ENCODE measurements at regions not wholly inside any gene's neighbourhood (a gene's known extent, or its start where the extent isn't known, plus 50 kb on each side); places are given as distances from the start of the nearest gene placed in this dataset.

GRCh38 chr20:63080411-63080810 lies 73.6 kb upstream of the BHLHE23 start:
- intact Hi-C loops (cut with DNase I) = no loop called here
- DNase-seq (ENCODE audit: low spot score) = no peak

- DNase-seq (ENCODE audit: low spot score) = no peak
- intact Hi-C loops (cut with DNase I) = no loop called here
Observed at GRCh38 chr20:63079971-63080370, 73.2 kb upstream of the BHLHE23 start.

- intact Hi-C loops (cut with DNase I) = no loop called here
- DNase-seq (ENCODE audit: low spot score) = no peak
Observed at GRCh38 chr20:63077705-63078104, 70.9 kb upstream of the BHLHE23 start.

GRCh38 chr20:63076421-63076820 lies 69.7 kb upstream of the BHLHE23 start:
- intact Hi-C loops (cut with DNase I) = no loop called here
- DNase-seq (ENCODE audit: low spot score) = no peak

- intact Hi-C loops (cut with DNase I) = no loop called here
- no peak for DNase-seq (ENCODE audit: low spot score)
Observed at GRCh38 chr20:63074631-63075030, 67.9 kb upstream of the BHLHE23 start.

- DNase-seq (ENCODE audit: low spot score) = no peak
- intact Hi-C loops (cut with DNase I) = no loop called here
Observed at GRCh38 chr20:63074182-63074581, 67.4 kb upstream of the BHLHE23 start.

GRCh38 chr20:63073738-63074065 lies 66.9 kb upstream of the BHLHE23 start:
- intact Hi-C loops (cut with DNase I) = no loop called here

GRCh38 chr20:63072991-63073737 lies 66.4 kb upstream of the BHLHE23 start:
- DNase-seq (ENCODE audit: low spot score) = no peak

More at GRCh38 chr20:63073738-63074065, 66.9 kb upstream of the BHLHE23 start:
- DNase-seq (ENCODE audit: low spot score) = no peak

GRCh38 chr20:63072231-63072791 lies 65.5 kb upstream of the BHLHE23 start:
- DNase-seq (ENCODE audit: low spot score) = no peak
- intact Hi-C loops (cut with DNase I) = no loop called here

More at GRCh38 chr20:63072991-63073737, 66.4 kb upstream of the BHLHE23 start:
- intact Hi-C loops (cut with DNase I) = no loop called here

GRCh38 chr20:63071541-63072181 lies 64.9 kb upstream of the BHLHE23 start:
- intact Hi-C loops (cut with DNase I) = no loop called here
- no peak for DNase-seq (ENCODE audit: low spot score)

GRCh38 chr20:63070771-63071540 lies 64.2 kb upstream of the BHLHE23 start:
- intact Hi-C loops (cut with DNase I) = no loop called here
- DNase-seq (ENCODE audit: low spot score) = no peak

GRCh38 chr20:63070301-63070625 lies 63.5 kb upstream of the BHLHE23 start:
- no peak for DNase-seq (ENCODE audit: low spot score)

GRCh38 chr20:63068711-63069367 lies 62.1 kb upstream of the BHLHE23 start:
- intact Hi-C loops (cut with DNase I) = no loop called here
- no peak for DNase-seq (ENCODE audit: low spot score)

More at GRCh38 chr20:63070301-63070625, 63.5 kb upstream of the BHLHE23 start:
- intact Hi-C loops (cut with DNase I) = no loop called here

- DNase-seq (ENCODE audit: low spot score) = no peak
- intact Hi-C loops (cut with DNase I) = no loop called here
Observed at GRCh38 chr20:63067721-63068560, 61.2 kb upstream of the BHLHE23 start.

- DNase-seq (ENCODE audit: low spot score) = no peak
- intact Hi-C loops (cut with DNase I) = no loop called here
Observed at GRCh38 chr20:63067266-63067635, 60.5 kb upstream of the BHLHE23 start.

- intact Hi-C loops (cut with DNase I) = no loop called here
- DNase-seq (ENCODE audit: low spot score) = no peak
Observed at GRCh38 chr20:63066506-63067265, 59.9 kb upstream of the BHLHE23 start.

GRCh38 chr20:63065911-63066310 lies 59.1 kb upstream of the BHLHE23 start:
- peak; percentile 39 for DNase-seq (ENCODE audit: low spot score)
- intact Hi-C loops (cut with DNase I) = no loop called here
